MV-4-11 (cell line): ENCODE measurements at regions not wholly inside any gene's neighbourhood (a gene's known extent, or its start where the extent isn't known, plus 50 kb on each side); places are given as distances from the start of the nearest gene placed in this dataset.
"Not testable (repeated sequence)": the region's sequence is repeated elsewhere in the genome, so short reads cannot be mapped to it uniquely, and the experiment has no call there.

Source experiments
- DNase-seq: peaks from one replicate; lab custom pipeline; 2025; lab: John Stamatoyannopoulos, UW

DNA sequence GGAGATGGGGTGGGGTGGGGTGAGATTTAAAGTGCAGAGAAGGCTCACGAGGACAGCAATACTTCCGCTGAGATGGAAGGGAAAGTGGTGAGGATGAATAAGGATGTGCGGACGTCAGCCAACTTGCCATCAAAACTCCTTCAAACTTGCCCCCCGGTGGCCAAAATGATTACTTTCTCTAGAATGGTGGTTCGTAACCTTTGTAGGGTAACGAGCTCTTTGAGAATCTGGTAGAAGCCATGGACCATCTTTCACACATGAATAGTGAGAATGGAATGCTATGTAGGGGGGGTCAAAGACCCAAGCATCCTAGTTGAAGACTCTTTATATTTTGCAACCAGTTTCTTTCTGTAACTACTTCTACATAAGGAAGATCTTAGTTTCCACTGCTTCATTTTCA is 245.9 kb upstream of the DDHD1 start:
- no peak for DNase-seq

DNA sequence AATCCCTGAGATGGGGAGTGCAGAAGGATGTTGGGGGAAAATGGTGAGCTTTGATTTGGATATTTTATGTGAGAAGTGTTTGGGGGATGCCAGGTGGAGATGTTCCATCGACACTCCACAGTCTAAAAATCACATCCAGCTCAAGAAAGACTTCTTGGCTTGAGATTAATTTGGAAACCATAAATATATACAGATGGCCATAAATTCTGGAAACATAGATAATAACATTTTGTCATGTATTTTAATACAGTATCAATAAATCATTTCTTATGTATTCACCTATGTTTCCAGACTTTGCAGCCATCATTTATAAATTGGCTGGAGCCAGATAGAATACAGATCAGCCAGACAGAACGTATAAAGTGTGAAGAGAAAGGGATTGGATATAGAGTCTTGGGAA is 245.5 kb upstream of the DDHD1 start:
- no peak for DNase-seq

DNA sequence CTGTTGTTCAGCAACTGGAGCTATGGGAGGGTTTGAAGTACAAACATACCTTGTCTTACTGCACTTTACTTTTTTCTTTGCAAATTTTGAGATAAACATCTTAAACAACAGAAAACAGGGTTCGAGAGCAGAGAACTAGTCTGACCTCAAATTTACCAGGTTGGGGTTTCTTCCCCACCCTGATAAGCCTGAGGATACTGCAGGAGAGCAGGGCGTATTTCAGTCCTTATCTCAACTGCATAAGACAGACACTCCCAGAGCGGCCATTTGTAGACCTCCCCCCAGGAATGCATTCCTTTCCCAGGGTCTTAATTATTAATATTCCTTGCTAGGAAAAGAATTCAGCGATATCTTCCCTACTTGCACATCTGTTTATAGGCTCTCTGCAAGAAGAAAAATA is 242.1 kb upstream of the DDHD1 start:
- DNase-seq, result not testable (repeated sequence)

DNA sequence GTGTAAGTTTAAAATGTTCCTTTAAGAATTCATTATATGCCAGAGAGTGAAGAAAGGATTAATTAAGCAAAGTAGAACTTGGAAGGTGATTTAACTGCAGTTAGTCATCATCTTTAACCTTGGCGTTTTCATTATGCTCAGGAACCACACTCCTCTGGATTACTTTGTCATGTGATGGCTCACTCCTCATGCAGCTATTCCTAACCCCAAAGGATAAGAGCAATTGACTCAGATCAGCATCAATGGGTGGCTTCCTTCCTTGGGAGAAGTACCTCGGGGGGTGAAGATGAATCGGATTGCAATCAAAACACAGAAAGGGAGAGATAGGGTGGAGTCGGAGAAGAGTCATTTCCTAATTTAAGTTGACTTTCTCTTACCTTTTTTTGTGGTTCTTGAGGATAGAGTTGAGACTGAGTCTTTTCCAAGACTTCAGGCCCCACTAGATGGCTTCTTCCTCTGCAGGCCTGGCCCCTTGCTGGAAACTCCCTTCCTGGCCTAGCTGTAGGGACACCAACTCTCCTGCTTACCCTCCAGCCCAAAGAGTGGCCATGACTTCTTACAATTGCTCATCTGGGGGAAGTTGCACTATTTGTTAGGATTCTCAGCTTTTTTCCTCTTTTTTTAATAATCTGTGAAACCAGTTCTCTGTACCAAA is 238.6 kb upstream of the DDHD1 start:
- no peak for DNase-seq

DNA sequence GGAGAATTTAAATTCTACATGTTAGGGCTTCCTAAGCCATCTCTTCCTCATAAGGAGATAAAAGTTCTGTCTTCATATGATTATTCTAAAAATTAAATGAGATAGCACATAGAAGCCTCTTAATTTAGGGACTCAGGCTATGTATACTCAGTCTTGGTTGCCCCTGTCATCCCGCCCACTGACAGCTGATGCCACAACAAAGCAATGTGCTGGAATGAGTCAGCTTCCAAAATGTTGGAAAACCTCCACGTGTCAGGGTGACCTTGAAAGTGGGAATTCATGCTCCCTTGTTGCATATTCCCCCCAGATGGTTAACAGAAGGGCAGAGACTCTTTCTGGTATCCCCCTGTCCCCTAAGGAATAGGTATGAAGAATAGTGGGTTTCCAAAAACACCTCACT is 238.0 kb upstream of the DDHD1 start:
- DNase-seq, result no peak

DNA sequence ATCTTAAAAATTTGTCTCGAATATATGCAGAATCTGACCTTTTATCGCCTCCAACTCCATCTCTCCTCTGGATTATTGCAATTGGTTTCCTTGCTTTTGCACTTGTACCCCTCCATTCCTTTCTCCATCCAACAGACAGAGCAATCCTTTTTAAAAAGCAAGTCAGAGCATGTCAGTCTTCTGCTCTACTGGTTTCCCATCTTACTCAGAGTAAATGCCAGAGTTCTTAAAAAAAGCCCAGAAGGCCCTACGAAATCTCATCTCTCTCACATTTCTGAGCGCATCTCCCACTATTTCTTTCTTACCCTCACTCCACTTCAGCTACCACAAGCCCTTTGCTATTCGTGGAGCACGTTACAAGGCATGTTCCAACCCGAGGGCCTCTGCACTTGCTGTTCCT is 236.9 kb upstream of the DDHD1 start:
- no peak for DNase-seq

DNA sequence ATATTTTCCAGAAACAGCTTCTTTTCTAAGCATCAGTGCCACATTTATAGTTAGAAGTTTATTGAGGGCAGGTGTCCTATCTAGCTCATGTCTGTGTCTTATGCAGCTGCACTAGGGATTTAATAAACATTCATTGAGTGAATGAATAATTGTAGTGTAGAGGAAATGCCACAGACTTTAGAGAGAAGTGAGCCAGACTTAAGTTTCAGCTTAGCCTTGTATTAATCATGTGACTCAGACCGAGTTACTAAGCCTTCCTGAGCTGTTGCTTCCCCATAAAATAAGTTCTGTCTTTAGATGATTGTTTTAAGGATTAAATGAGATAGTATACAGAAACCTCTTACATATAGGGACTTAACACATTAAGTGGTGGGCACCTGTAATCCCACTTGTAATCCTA is 236.1 kb upstream of the DDHD1 start:
- DNase-seq, result peak; percentile 2

DNA sequence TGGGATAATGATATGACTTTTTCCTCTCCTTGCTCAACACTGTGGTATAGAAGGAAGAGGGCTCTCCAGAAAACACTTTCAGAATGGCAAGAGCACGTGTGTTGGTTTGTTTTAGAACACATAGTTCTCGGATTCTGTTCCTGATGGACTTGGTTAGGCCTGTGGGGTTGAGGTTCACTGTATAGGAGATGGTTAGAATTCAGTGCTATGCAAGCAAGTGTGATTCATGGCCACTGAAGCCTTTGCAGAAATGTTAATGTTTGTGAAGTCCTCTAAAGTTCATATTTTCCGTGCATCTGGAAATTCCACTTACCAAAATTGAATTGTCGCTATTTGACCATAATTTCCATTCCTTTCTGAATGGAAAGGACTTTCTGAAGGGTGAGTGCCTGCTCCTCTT is 233.2 kb upstream of the DDHD1 start:
- DNase-seq, result no peak

DNA sequence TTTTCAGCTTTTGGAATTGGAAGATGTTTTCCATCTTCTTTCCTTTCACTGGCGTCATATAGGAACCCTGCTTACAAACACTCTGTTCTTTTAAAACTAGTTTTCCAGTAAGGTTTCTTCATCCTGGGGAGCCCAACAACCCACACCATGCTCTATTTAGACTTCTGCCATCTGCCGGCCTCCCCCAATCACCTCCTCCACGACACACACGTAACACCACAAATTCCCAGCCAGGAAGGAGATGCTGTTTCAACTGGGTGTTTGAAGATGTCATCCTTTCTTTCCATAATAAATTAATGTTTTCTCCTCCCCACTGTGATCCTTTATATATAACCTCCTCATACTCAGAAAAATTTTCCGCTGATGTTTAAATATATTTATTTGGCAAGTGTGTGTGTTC is 231.4 kb upstream of the DDHD1 start:
- no peak for DNase-seq

DNA sequence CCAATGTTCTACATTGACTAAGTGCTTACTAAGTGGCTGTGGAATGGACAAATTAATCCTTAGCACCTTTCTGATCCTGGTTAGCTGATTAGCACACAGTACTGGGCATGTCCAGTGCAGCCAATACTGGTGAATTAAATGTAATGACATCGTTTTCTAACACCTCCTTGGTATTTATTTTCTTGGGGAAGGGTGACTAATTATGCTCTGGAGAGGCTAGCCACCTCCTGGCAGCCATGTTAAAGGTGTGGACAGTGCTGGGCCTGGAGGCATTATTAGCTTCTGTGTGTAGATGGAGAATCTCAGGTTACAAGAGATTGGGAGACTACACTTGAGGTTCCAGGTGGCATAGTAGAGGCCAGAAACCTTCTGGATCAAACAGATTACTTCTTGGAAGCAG is 230.9 kb upstream of the DDHD1 start:
- no peak for DNase-seq

DNA sequence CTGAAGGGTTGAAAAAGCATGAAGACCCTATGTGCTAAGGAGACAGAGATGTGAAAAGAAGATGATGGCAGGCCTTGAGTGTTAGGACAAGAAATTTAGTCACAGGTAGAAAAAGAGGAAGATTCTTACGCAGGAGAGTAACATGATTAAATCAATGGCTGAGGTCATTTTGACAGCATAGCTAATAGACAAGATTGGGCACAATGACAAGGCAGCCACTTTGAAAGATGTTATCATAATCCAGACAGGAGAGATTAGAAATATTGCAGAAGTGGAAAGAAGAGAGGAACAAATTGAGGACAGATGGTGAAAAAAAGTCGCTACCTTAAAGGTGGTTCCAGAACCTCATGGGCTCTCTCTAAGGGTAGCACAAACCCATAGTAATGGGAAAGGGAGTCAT is 228.8 kb upstream of the DDHD1 start:
- DNase-seq, result no peak

DNA sequence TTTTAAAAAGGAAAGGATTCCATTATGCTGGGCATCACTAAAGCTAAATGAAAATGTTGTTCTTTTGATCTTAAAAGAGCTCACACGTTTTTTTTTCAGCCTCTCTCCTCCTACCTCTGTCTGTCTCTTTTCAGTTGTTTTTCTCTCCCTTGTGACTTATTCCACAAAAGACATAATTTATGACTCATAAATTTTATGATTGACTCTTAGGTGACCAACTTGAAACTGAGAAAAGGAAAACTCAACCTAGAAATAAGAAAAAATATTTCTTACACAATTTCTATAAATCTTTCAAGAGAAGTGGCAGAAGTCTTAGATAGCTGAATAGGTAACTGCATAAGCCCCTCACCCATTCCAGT is 227.7 kb upstream of the DDHD1 start:
- DNase-seq, result no peak

DNA sequence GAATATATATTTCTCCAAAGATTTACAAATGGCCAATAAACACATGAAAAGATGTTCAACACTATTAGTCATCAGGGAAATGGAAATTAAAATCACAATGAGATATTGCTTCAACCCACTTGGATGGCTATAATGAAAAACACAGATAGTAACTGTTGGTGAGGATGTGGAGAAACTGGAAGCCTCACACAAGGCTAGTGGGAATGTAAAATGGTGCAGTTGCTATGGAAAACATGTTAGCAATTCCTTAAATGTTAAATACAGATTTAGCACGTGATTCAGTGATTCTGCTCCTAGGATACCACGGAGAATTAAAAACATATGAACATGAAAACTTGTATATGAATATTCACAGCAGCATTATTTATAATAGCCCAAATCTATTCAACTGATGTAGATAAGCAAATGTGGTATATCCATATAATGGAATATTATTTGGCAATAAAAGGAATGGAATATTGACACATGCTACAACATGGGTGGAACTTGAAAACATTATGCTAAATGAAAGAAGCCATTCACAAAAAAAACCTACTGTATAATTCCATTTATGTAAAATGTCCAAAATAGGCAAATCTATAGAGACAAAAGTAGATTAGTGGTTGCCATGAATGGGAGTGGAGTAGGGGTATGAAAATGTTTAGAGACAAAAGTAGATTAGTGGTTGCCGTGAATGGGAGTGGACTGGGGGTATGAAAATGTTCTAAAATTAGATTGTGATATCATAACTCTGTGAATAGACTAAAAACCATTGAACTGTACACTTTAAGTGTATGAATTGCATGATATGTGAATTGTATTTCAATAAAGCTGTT is 227.1 kb upstream of the DDHD1 start:
- no peak for DNase-seq

DNA sequence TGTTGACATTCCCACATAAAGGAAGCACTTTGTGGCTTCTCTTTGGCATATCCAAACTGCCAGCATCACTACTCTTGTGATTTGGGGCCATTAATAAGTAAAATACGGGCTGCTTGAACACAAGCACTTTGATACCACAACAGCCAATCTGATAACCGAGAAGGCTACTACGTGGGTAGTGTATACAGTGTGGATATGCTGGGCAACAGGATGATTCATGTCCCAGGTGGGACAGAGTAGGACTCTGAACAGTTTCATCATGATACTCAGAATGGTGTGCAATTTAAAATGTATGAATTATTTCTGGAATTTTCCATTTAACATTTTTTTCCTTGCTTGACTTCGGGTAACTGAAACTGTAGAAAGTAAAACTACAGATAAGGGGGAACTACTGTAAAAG is 225.0 kb upstream of the DDHD1 start:
- no peak for DNase-seq

DNA sequence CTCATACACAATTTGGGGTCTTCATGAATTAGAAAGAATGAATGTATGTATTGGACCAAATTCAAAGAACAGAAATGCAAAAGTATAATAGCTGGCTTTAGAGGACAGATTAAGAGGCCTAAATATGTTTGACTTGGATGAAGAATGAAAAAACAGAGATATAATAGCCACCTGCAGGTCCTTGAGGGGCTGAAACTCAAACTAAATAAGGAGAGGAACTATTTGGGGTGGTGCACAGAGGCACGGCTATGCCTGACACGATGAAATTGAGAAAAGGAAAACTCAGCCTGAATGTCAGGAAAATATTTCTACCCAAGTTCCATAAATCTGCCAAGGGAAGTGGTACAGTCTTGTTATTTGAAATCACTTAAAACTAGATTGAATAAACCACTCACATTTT is 222.9 kb upstream of the DDHD1 start:
- DNase-seq, result no peak

DNA sequence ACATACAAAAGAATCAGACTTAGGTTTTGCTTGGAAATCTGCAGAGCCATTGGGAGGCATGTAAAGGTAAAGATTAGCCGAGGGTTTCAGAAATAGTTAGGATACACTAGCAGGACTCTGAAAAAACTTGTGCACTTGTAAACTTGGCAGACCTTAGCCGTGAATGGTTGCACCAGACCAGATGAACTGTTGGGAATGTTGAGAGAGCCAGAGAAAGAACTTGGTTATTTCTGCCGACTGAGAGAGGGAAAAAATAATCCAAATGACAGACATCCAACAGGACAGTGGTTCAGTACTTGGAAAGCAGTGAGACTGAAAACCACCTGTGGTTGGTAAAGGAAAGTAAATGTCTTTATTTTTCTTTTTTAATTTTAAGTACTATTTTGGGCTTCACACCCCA is 222.5 kb upstream of the DDHD1 start:
- no peak for DNase-seq

DNA sequence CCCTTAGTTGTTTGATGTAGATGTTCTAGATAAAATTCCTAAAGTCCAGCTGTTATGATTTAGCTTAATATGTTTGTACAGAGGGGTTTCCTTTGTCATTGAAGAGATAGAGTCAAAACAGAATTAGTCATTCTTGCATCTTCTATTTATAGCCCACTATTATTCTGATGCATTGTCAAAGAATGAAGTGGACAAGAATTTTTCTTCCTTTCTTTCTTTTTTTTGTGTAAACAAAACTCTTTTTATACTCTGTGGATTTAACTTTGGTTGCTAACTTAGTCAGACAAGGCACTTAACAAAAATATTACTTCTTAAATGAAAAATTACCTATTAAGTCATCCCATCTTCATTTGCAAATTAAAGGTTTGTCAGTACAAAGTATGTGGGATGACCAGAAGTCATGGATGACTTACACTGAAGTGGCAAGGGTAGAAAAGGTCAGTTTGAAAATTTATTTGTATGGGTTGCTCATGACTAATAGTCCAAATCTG is 215.6 kb upstream of the DDHD1 start:
- no peak for DNase-seq

DNA sequence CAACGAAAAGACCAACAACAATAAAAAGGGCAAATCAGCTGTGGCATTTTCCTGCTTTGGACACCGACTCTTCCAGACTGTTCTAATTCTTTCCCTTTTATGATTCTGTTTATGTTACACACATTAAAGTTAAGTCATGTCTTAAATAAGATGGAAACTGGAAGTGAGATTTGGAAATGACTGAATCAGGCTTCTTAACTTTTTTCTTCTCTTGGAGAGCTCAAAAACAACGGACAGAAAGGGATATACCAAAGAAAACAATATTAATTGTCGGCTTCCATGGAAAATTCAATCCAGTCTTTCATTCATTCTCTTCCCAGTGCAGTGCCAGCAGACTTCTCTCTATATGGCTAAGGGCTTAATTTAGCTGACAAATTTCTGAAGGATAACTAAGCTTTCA is 214.9 kb upstream of the DDHD1 start:
- no peak for DNase-seq

DNA sequence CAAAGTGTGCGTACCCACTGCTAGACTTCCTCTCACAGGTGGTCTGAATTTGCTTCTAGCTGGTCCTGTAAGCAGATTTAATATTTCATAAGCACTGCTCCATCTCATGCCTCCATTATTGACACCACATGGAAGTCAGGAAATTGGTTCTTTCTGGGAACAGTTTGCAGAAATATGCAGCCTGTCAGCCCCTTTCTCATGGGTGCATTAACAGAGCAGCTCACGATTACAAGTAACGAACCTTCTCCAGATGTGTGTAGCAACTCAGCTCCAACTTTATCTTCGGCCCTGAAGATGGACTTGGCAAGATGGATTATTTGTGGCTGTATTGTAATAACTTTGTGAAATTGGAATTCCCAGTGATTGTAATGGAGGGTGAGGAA is 214.5 kb upstream of the DDHD1 start:
- DNase-seq, result no peak

DNA sequence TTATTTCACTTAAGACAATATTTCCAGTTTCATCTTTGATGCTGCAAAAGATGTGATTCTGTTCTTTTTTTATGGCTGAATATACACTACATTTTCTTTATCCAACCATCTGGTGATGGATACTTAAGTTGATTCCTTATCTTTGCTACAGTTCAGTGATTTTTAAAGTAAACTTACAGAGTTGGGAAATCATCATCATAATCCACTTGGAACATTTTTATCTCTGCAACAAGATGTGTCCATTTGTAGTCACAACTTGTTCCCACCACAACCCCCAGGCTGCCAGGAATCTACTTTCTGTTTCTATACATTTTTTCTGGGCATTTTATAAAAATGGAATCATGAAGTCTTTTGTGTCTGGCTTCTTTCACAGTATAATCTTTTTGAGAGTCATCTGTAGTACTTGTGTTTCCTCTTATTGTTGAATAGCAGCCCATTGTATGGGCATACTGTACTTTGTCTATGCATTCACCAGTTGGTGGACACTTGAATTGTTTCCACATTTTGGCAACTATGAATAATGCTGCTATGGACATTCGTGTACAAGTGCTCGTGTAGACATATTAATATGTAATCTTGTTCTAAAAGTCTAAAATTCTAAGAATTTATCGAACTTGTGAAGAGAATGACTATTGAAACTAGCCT is 212.5 kb upstream of the DDHD1 start:
- no peak for DNase-seq

DNA sequence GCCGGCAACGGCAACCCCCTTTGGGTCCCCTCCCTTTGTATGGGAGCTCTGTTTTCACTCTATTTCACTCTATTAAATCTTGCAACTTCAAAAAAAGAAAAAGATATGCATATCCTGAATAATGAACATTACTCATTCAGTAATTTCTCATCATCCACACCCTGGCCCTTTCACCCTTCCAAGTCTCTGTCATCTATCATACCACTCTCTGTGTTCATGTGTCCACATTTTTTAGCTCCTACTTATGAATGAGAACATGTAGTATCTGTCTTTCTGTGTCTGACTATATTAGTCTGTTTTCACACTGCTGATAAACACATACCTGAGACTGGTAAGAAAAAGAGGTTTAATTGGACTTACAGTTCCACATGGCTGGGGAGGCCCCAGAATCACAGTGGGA is 209.8 kb upstream of the DDHD1 start:
- not testable (repeated sequence) for DNase-seq

DNA sequence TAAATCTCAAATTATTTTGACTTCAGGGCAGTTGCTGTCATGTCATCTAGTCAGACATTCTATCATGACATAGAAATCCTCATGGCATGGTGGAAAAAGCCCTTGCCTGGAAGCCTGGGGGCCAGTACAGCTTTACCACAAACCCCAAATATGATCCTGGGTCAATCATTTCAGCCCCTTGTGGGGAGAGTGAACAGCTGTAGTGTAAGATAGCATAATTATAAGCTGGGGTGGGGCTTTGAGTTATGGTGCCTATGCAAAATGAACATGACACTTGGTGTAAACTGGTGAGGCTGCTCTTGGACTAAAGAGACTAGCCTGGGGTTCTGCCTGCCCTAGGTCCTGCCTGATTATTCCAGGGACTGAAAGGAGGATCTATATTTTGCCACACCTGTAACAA is 207.7 kb upstream of the DDHD1 start:
- no peak for DNase-seq

DNA sequence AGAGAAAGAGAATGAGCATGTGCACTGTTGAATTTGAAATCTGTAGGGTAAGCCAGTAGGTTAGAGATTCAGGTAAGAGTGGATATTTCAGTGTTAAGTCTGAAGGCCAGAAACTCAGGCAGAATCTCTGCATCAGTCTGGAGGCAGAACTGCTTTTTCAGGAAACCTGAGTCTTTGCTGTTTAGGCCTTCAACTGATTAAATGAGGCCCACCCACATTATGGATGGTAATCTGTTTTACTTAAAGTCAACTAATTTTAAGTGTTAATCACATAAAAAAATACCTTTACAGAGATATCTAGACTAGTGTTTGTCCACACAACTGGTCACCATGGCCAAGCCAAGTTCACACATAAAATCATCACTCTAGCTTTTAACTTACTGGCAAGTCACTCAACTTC is 205.0 kb upstream of the DDHD1 start:
- DNase-seq, result no peak
